HCT116 (cell line): ENCODE measurements at regions not wholly inside any gene's neighbourhood (a gene's known extent, or its start where the extent isn't known, plus 50 kb on each side); places are given as distances from the start of the nearest gene placed in this dataset.

ENCODE experiments used
- ATAC-seq: fragments of 200-7000 bp; cut with Tn5 transposase; 2 replicates; pipeline ENCODE4 v1.9.1; 2020; ENCODE audit warnings: mild to moderate bottlenecking, moderate library complexity
- BruUV-seq: library from RNA; stranded (reverse); fragments of 400-500 nt; replicated peaks from 2 replicates; lab custom pipeline; 2021; lab: Mats Ljungman, UMichigan
- CTCF ChIA-PET: fragments of 300-600 bp; sonication (Branson Sonifier 250); formaldehyde crosslinking; loops from one replicate; lab custom pipeline; 2021; ENCODE audit warnings: antibody characterized with exemption; lab: Charles Lee
- POLR2A ChIA-PET: fragments of 300-600, 350-600 bp; sonication (Branson Sonifier 250); formaldehyde crosslinking; loops from one replicate; lab custom pipeline; 2021; ENCODE audit warnings: antibody characterized with exemption; lab: Charles Lee
- RAD21 ChIA-PET, 2 experiments: fragments of 300-600 bp; sonication (Branson Sonifier 250); formaldehyde crosslinking; loops; one replicate each; lab custom pipeline; 2023; ENCODE audit warnings: low total read pairs in 2 of 2; ENCODE audit not compliant: uncharacterized antibody in 2 of 2, unreplicated experiment in 2 of 2, low non-redundant PET in 1 of 2; lab: Charles Lee
- DNase-seq: peaks from one replicate; pipeline ENCODE4 v3.0.0-alpha.2; 2010; ENCODE audit warnings: low read depth, low spot score
- H2AFZ ChIP-seq: fragments of 200-600 bp; shearing (Covaris generic), sonication (generic); 2 replicates; pipeline ENCODE4 v1.6.1; 2017; ENCODE audit warnings: low read depth, mixed run types, mixed read lengths, antibody characterized with exemption, low read length; ENCODE audit not compliant: poor library complexity, severe bottlenecking
- H3K27ac ChIP-seq: 2 replicates; pipeline ENCODE4 v1.5.1; 2012; ENCODE audit warnings: low read depth, low read length
- H3K27me3 ChIP-seq: fragments of 200-600 bp; sonication (generic); 2 replicates; pipeline ENCODE4 v1.6.1; 2016; ENCODE audit warnings: mixed run types, low read length, mixed read lengths; ENCODE audit not compliant: insufficient read depth
- H3K36me3 ChIP-seq, 2 experiments: fragments of 200-500 bp in 1 of 2; fragments of 200-600 bp in 1 of 2; sonication (Bioruptor generic) in 1 of 2; sonication (generic) in 1 of 2; 2 replicates each; pipeline versions ENCODE4 v1.5.1 to v1.6.1; 2014 to 2016; ENCODE audit warnings: low read length in 2 of 2, inconsistent platforms in 1 of 2, mixed read lengths in 1 of 2, mixed run types in 1 of 2; ENCODE audit not compliant: insufficient read depth in 2 of 2, control insufficient read depth in 1 of 2
- H3K4me1 ChIP-seq, 2 experiments: fragments of 200-600 bp in 1 of 2; sonication (generic) in 1 of 2; 2 replicates each; pipeline versions ENCODE4 v1.5.1 to v1.6.1; 2012 to 2017; ENCODE audit warnings: low read length in 2 of 2, inconsistent platforms in 1 of 2, mild to moderate bottlenecking in 1 of 2, mixed read lengths in 1 of 2, mixed run types in 1 of 2, moderate library complexity in 1 of 2; ENCODE audit not compliant: insufficient read depth in 2 of 2, control insufficient read depth in 1 of 2
- H3K4me2 ChIP-seq: fragments of 200-600 bp; sonication (generic); 2 replicates; pipeline ENCODE4 v1.6.1; 2017; ENCODE audit warnings: mixed run types, low read length, mixed read lengths
- H3K4me3 ChIP-seq, 2 experiments: fragments of 200-600 bp in 1 of 2; sonication (generic) in 1 of 2; replicated peaks in 1 of 2; 2 replicates each; pipeline ENCODE4 v1.5.1; 2011 to 2016; ENCODE audit warnings: low read length in 2 of 2, control low read depth in 1 of 2, low read depth in 1 of 2, mild to moderate bottlenecking in 1 of 2, mixed read lengths in 1 of 2, mixed run types in 1 of 2
- H3K79me2 ChIP-seq: fragments of 200-600 bp; sonication (generic); 2 replicates; pipeline ENCODE4 v1.6.1; 2017; ENCODE audit warnings: mild to moderate bottlenecking, mixed run types, low read length, moderate library complexity, mixed read lengths; ENCODE audit not compliant: insufficient read depth
- H3K9ac ChIP-seq: fragments of 200-600 bp; sonication (generic); 2 replicates; pipeline ENCODE4 v1.6.1; 2016; ENCODE audit warnings: low read length, mixed read lengths
- H3K9me2 ChIP-seq: fragments of 200-600 bp; sonication (generic), shearing (Covaris generic); 2 replicates; pipeline ENCODE4 v1.6.1; 2017; ENCODE audit warnings: mixed run types, mild to moderate bottlenecking, moderate library complexity; ENCODE audit not compliant: insufficient read depth
- H3K9me3 ChIP-seq, 2 experiments: fragments of 200-500 bp in 1 of 2; fragments of 200-600 bp in 1 of 2; sonication (Bioruptor generic) in 1 of 2; sonication (generic) in 1 of 2; 2 replicates each; pipeline ENCODE4 v1.6.1; 2014 to 2017; ENCODE audit warnings: low read length in 2 of 2, mixed read lengths in 2 of 2, inconsistent platforms in 1 of 2, low read depth in 1 of 2, mild to moderate bottlenecking in 1 of 2, mixed run types in 1 of 2, moderate library complexity in 1 of 2; ENCODE audit not compliant: control insufficient read depth in 1 of 2, insufficient read depth in 1 of 2
- H4K20me1 ChIP-seq: fragments of 200-600 bp; sonication (generic), shearing (Covaris generic); 2 replicates; pipeline ENCODE4 v1.6.1; 2017; ENCODE audit warnings: mixed run types, mild to moderate bottlenecking, moderate library complexity; ENCODE audit not compliant: insufficient read depth
- EZH2 ChIP-seq: fragments of 200-600 bp; sonication (generic); IDR thresholded peaks from 2 replicates; pipeline ENCODE4 v1.6.1; 2017; ENCODE audit warnings: antibody characterized with exemption, mixed run types
- MAX ChIP-seq: IDR thresholded peaks from 2 replicates; pipeline ENCODE4 v1.6.1; 2012
- RAD21 ChIP-seq: IDR thresholded peaks from 2 replicates; pipeline ENCODE4 v1.6.1; 2012; ENCODE audit warnings: low read depth, mild to moderate bottlenecking
- SRF ChIP-seq: IDR thresholded peaks from 2 replicates; pipeline ENCODE4 v1.6.1; 2012; ENCODE audit warnings: low read depth
- YY1 ChIP-seq: IDR thresholded peaks from 2 replicates; pipeline ENCODE4 v1.6.1; 2011; ENCODE audit warnings: low read length, low read depth, moderate library complexity, mild to moderate bottlenecking; ENCODE audit not compliant: insufficient replicate concordance; ENCODE audit errors: extremely low read depth
- intact Hi-C: fragments of 100-400 bp; cut with micrococcal nuclease; formaldehyde crosslinking; loops from 2 replicates; pipeline ENCODE4 v1.10.0; 2022
- TF ChIP-seq, protein P1 (sequence below): IDR thresholded peaks from 2 replicates; pipeline ENCODE4 v1.6.1; 2011; ENCODE audit warnings: mild to moderate bottlenecking, low read length, moderate library complexity; ENCODE audit not compliant: insufficient replicate concordance; ENCODE audit errors: extremely low read depth
- TF ChIP-seq, protein P2 (sequence below), 3 experiments: fragments of 200-600 bp in 1 of 3; sonication (generic) in 1 of 3; IDR thresholded peaks in 2 of 3; conservative IDR thresholded peaks in 1 of 3; 2 replicates each; pipeline ENCODE4 v1.5.1; 2012 to 2017; ENCODE audit warnings: low read depth in 2 of 3, low read length in 2 of 3, antibody characterized with exemption in 1 of 3, borderline replicate concordance in 1 of 3, control low read depth in 1 of 3, mild to moderate bottlenecking in 1 of 3, mixed read lengths in 1 of 3, mixed run types in 1 of 3, moderate library complexity in 1 of 3; ENCODE audit not compliant: insufficient read depth in 1 of 3

DNA sequence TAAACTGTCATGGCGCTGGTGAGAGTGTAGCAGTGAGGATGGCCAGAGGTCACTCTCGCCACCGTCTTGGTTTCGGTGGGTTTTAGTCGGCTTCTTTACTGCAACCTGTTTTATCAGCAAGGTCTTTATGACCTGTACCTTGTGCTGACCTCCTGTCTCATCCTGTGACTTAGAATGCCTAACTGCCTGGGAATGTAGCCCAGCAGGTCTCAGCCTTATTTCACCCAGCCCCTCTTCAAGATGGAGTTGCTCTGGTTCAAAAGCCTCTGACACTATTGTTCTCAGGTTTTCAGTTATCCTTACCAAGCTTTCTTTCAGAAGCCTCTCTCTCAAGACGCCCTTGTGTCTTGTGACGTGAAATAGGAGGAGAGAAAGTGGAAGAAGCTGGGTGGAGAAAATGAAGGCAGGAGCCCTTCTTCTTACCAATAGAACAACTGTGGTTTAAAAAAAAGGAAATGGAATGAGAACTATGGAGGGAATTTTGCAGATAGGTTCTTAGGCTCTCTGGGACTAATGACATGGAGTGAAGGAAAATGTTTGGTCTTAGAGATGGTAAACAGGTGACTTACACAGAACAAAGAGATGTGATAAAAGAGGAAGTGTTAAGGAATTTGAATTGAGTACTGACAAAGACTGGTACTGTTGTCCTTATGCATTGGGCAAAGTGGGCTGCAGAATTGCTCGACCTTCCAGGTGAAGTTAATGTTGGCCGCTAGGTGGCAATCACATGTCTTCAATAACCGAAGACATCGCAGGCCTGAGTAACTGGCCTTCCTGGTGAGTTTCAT is 133.3 kb upstream of the RAI14 start:
- H2AFZ ChIP-seq = peak overlapping the region; percentile 79
- no TSS peak for BruUV-seq
- no peak overlapping the region for H3K9ac ChIP-seq
- ATAC-seq (peak; percentile 97), DNase-seq (peak; percentile 71)
- RAD21 ChIA-PET = no interaction called here
- H3K27ac ChIP-seq = no peak overlapping the region
- TF ChIP-seq, protein P1, sequence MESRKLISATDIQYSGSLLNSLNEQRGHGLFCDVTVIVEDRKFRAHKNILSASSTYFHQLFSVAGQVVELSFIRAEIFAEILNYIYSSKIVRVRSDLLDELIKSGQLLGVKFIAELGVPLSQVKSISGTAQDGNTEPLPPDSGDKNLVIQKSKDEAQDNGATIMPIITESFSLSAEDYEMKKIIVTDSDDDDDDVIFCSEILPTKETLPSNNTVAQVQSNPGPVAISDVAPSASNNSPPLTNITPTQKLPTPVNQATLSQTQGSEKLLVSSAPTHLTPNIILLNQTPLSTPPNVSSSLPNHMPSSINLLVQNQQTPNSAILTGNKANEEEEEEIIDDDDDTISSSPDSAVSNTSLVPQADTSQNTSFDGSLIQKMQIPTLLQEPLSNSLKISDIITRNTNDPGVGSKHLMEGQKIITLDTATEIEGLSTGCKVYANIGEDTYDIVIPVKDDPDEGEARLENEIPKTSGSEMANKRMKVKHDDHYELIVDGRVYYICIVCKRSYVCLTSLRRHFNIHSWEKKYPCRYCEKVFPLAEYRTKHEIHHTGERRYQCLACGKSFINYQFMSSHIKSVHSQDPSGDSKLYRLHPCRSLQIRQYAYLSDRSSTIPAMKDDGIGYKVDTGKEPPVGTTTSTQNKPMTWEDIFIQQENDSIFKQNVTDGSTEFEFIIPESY = no peak
- TF ChIP-seq MAX (no peak), SRF (no peak), EZH2 (no peak), RAD21 (peak; percentile 87), YY1 (no peak)
- TF ChIP-seq, protein P2, sequence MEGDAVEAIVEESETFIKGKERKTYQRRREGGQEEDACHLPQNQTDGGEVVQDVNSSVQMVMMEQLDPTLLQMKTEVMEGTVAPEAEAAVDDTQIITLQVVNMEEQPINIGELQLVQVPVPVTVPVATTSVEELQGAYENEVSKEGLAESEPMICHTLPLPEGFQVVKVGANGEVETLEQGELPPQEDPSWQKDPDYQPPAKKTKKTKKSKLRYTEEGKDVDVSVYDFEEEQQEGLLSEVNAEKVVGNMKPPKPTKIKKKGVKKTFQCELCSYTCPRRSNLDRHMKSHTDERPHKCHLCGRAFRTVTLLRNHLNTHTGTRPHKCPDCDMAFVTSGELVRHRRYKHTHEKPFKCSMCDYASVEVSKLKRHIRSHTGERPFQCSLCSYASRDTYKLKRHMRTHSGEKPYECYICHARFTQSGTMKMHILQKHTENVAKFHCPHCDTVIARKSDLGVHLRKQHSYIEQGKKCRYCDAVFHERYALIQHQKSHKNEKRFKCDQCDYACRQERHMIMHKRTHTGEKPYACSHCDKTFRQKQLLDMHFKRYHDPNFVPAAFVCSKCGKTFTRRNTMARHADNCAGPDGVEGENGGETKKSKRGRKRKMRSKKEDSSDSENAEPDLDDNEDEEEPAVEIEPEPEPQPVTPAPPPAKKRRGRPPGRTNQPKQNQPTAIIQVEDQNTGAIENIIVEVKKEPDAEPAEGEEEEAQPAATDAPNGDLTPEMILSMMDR (IDR thresholded peaks at IDR 0.05 in 2 of 3, conservative IDR thresholded peaks at IDR 0.05 in 1 of 3; ENCODE audit: borderline replicate concordance in 1 of 3, insufficient read depth in 1 of 3, low read depth in 2 of 3, low read length in 2 of 3) = peak; percentile 65 to 80 (median 68); a peak in 5 of 6 replicates
- no peak overlapping the region for H3K4me3 ChIP-seq
- intact Hi-C loops = loop anchor here (1.0 kb wide), 1 partner anchor 376 kb away; no protein-coding TSS in a partner anchor
- no peaks in the 10 kb centered on the region for H3K27me3 ChIP-seq
- H3K9me3 ChIP-seq = no peaks in the 10 kb centered on the region
- H3K9me2 ChIP-seq = no peaks in the 10 kb centered on the region
- H3K36me3 ChIP-seq = no peaks in the 10 kb centered on the region
- POLR2A ChIA-PET = interaction anchor here (1.2 kb wide), 1 partner anchor 375 kb away, joined by 4 read pairs; no protein-coding TSS in a partner anchor
- no peaks in the 10 kb centered on the region for H3K4me1 ChIP-seq
- no peak overlapping the region for H3K4me2 ChIP-seq
- CTCF ChIA-PET = interaction anchor here (0.7 to 1.6 kb wide), 8 partner anchors 11 to 378 kb away, joined by 3 to 8 read pairs (median 4); no protein-coding TSS in a partner anchor
- H3K79me2 ChIP-seq = no peaks in the 10 kb centered on the region
- H4K20me1 ChIP-seq = no peaks in the 10 kb centered on the region
